DMS53 treated with DMSO at 0.1 percent for 48 hours (cell line): ENCODE measurements at regions not wholly inside any gene's neighbourhood (a gene's known extent, or its start where the extent isn't known, plus 50 kb on each side); places are given as distances from the start of the nearest gene placed in this dataset.
"Not testable (repeated sequence)": the region's sequence is repeated elsewhere in the genome, so short reads cannot be mapped to it uniquely, and the experiment has no call there.

ENCODE experiments used
- DNase-seq: peaks from one replicate; lab custom pipeline; 2025; ENCODE audit not compliant: unreplicated experiment; lab: John Stamatoyannopoulos, UW

DNA sequence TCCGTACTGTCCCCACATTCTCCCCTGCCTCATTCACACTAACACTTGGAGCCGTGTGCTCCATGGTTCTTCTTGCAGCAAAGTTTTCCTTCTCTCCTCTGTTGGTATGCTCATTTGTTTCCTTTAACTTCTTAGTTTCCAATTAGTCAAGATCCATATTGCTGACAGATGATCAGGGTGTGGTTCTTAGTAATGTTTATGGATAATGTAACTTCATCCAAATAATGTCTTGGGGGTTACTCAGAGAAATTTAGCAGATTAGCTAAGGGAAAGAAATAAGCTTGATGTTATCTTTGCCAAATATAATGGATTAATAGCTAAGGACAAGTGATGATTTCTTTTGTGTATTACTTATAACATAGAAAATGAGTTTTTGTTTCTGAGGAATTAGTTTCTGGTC lies 174.4 kb downstream of the NUFIP1 start:
- DNase-seq, result no peak

DNA sequence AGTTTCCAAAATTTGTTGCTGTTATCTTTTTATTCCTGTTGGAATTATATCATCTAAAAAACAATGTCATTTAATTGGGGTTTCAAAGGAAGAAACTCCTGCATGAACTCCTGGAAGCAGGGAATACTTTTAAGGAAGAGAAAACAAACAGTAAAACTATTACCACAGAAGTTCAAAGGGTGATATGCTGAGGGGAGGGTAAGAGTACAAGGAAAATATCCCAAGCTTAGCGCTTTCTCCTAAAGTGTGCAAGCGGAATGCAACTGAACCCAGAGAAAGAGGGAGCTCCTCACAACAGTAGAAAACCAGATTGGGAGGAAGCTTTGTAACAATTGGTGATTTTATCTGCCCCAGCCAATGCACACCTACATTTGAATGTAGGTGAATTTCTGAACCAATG lies 175.1 kb downstream of the NUFIP1 start:
- no peak for DNase-seq

DNA sequence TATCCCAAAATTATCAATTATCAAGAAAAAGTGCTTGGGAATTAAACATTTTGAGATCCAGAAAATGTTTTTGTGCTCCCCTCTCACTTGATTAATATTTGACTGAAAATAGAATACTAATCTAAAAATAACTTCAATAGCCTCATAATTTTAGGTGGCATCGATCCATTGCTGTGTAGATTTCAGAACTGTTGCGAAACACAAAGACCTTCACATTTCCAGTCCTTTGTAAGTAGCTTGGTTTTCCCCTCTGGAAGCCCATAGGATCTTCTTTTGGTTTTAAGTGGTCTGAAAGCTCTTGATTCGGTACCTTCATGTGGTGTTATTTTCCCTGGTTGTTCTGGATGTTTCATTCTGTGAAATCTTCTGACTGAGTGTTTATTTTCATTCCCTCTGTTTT lies 176.5 kb downstream of the NUFIP1 start:
- no peak for DNase-seq

DNA sequence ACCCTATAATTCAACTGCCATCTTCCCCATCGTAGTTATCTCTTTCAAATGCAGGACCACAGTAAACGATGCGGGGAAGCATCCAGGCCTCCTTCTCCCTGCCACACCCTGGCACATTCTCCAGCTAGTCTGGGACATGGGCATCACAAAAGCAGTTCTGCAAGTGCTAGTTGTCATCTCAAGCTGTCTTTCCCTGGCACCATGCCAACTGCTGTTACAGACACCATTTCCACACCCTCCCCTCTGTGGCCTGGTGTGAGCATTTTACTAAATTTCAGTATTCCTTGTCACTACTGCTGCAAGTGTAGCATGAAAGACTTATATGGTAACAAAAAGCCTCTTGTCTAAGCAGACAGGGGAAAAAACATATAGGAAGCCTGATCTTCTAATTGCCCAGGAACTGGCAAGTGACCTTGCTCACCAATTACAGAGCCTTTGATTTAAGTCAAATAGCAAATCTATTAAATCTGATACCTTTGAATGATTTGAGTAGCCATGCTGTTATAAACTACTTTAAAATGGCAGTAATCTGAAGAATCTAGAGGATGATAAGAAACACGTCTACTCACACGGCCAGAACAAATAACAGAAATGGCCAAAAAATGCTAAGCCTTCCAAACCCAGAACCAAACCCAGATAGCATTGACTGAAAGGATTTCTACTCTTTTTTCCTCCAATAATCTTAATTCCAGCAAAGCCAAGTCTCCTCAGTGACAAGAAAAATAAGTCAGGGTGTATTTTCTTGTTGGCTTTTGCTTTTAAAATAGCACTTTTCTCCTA lies 179.0 kb downstream of the NUFIP1 start:
- DNase-seq, result peak; percentile 26

DNA sequence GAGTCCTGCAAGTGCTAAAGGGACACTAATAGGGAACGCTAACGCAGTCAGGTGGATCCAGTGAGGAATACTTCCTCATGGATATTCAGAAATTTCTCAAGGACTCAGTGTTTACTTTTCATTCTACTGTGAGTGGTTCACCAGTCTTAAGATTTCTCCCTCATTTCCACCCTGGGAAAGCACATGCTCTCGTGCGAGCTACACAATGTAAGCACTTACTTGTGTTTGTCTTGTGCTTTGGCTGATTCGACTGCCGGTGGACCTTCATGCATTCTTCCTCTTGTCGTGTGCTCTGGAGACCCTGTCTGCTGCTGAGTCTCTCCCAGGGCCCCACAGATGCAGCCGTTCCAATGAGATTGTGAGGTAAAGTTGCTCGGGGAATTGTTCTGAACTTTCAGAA lies 180.1 kb downstream of the NUFIP1 start:
- no peak for DNase-seq

DNA sequence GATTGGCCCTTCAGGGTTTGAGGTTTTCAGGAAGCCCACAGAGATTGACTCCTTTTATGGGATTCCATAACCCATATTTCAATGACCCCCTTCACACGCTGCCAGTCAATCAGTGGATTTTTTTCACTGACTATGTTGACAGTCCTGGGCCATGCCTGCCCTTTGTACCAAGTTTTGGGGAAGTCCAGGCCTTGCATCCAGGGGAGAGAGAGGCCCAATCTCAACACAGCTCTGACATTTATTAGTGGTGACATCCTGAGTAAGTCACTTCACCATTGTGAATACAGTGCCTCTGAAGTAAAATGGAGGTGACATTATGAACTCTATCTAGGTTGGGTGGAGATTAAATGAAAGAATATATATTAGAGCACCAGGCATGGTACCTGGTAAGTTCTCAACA lies 181.1 kb downstream of the NUFIP1 start:
- DNase-seq, result no peak

DNA sequence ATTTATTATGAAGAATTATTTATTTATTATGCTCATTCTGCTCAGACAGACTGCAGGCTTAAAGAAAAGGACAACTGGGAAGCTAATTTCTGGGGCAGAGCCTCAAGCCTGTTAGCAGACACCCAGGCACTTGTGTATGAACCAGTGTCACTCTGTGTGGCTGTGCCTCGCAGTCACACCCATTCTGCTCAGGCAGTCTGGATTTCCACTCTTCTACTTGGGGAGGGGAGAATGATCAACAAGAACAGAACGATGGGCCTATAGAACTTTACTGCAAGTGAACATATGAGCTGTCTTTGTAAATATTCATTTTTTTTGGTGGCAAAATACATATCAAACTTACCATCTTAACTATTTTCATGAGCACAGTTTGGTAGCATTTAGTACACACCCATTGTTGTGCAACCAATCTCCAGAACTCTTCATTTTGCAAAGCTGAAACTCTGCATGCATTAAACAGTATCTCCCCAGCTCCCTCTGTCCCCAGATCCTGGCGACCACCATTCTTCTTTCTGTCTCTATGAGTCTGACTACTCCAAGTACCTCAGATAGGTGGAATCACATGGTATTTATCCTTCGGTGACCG lies 181.7 kb downstream of the NUFIP1 start:
- DNase-seq, result no peak

DNA sequence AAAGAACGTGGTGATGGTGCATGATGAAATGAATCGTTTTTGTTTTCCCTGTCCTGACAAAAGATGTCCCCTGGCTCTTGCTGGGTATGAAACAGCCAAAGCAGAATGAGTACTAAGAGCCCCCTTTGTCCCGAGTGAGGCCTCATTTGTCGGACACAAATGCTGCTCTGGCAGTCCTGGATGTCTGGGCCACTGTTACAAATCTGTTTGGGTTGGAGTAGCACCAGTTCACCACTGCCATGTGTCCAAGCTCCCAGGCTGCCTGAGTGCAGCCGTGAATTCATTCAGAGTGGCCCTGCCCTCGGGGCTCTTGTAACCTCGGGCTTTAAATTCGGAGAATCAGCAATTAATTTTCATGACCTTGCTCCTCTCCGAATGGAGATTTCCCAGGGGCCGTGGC lies 182.4 kb downstream of the NUFIP1 start:
- DNase-seq, result no peak

DNA sequence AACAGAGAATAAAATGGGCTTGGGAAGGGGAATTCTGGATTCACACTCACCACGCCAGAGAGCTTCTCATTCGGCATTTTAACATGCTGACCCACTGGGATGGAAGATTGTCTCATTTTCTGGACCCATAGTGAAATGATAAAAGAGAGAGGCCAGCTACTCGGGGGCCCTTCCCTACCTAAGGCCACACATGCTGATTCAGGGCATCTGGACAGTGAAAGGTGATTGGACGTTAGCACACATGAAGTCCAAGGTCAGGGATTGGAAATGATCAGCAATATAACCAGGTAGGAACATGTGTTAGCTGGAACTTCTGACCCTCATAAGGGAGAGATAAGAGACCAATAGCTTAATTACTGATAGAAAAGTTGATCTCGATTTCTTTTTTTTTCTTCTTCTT lies 183.7 kb downstream of the NUFIP1 start:
- DNase-seq, result no peak

DNA sequence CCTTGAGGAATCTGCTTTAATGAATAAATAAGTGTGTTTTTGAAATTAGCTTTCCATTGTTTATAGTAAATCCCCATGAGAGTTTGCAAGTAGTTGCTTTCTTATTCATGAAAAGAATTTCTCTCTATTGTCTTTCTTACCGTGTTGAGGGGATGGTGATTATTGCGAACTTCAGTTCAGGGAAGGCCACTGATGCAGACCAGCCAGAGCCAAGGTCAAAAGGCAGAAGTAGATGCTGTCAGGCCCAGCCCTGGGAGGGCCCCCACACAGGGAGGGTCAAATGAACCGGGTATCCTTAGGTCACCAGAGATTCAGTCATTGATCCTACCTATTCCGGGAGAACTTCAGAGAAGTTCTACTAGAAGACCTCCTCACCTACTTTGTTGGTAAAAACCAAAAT lies 185.9 kb downstream of the NUFIP1 start:
- DNase-seq, result no peak

DNA sequence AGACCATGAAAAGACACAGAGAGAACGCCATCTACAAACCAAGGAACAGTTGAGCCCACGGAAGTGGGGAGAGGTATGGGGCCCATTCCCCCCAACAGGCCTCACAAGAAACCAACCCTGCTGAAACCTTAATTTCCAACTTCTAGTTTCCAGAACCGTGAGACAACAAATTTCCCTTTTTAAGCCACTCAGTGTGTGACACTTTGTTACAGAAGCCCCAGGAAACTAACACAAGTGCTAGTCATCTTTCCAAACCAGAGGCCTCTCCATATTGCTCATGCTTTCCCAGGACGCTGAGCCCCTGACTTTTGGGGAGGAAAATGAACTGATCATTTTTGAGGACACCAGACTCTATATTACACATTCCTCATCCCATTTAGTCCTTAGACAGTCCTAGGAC lies 186.8 kb downstream of the NUFIP1 start:
- DNase-seq, result no peak

DNA sequence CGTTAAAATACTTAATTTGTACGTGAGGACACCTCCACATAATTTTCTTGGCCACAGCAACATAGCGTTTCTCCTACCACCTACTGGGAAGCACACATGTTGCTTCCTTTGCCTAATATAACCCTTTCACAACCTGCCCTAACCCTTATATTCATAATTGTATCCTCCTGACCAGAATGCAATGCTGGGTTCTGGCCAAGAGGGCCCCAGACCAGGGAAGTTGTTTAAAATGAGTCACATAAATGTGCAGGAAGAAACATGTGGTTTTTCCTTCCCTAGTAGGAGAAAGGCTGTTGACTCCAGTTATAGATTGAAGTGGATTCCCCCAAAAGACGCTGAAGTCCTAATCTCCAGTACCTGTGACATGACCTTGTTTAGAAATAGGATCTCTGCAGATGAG lies 187.3 kb downstream of the NUFIP1 start:
- DNase-seq, result no peak

DNA sequence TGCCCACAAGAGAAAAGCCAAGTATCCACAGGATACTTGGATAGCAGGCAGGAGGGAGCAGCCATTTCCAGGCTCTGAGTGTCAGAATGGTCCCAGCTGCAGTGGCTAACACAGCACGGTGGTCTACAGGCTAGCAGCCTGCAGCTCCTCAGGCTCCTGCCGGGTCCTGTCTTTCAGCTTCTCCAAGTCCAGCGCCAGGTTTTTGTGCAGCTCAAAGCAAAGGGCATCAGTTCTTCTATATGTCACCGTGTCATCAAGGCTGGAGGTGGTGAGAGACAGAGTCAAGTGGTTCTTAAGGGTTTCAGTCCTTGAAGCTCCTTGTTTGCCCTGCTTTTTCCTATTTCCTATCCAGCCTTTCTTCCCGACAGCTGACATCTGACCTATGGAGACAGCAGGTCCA lies 188.6 kb downstream of the NUFIP1 start:
- DNase-seq, result no peak

DNA sequence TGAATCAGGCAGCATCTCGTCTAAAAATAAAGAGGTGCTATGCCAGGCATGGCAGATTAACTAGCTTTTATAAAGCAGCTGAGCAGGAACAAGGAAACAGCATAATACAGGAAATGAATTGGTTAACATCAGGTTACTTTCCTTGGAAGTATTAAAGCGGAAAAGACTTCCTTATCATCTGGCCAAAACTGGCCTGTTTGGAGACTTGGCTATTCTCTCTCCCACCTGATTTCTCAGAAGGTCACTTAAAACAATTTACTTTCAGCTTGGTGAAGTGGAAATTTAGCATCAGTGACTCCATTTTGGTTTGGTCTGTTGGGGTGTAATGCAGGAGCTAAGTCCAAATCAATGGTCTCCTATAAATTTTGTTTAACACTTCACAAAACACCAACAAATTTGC lies 191.6 kb downstream of the NUFIP1 start:
- DNase-seq, result no peak

DNA sequence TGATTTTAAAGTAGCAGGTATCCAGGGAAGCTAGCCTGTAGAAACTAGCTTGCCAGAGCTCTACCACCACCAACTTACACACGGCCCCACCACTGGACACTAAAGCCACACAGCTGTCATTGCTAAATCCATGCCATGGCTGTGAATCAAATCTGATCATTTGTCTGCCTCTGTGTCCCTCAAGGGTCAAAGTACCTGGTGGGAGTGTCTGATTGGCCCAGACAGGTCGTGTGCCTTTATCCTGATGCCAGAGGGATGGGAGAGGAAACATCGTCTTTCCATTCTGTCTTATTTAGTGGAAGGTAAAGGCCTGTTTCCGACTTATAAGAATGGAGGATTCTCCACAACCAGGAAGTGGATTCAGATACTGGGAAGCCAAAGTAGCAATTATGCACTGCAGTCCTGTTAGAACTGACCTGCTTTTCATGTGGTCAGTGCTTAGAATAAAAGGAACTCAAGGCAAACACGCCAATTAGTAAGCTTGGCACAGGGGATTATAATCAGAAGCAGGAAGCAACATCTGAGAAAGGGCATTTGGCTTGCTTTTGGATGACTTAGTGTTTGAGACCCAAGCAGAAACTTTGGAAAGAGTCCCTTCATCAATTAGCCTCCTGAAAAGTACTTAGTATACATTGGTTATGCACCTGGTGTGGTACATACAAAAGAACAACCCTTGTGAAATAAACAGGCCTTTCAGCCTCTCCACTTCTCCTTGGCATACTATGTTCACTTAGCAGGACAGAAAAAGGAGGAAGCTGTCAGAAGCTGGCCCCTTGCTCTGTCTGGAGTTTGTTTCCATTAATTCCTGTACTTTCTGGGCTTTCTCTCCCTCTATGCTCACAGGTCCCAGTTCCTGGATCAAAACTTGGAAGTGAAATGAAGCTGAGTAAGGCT lies 192.4 kb downstream of the NUFIP1 start:
- no peak for DNase-seq

DNA sequence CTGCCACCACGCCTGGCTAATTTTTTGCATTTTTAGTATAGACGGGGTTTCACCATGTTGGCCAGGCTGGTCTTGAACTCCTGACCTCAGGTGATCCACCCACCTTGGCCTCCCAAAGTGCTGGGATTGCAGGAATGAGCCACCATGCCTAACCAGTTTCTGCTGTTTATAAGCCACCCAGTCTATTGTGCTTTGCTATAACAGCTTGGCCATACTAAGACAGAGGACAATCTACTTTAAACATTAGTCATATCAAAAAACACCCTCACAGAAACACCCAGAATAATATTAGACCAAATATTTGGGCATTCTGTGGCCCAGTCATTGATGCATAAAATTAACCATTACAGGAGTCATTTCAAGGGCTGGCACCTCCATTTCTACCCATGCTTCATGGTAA lies 193.2 kb downstream of the NUFIP1 start:
- not testable (repeated sequence) for DNase-seq

DNA sequence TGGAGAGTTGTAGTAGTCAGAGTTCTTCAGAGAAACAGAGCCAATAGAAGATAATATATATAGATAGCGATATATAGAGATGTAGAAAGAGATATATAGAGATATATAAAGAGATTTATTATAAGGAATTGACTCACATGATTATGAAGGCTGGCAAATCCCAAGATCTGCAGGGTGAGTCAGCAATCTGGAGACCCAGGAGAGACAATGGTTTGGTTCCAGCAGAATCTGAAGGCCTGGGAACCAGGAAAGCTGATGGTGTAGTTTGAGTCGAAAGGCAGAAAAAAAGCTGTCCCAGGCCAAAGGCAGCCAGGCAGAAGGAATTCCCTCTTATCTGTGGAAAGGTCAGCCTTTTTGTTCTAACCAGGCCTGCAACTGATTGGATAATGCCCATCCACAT lies 194.1 kb downstream of the NUFIP1 start:
- DNase-seq, result no peak

DNA sequence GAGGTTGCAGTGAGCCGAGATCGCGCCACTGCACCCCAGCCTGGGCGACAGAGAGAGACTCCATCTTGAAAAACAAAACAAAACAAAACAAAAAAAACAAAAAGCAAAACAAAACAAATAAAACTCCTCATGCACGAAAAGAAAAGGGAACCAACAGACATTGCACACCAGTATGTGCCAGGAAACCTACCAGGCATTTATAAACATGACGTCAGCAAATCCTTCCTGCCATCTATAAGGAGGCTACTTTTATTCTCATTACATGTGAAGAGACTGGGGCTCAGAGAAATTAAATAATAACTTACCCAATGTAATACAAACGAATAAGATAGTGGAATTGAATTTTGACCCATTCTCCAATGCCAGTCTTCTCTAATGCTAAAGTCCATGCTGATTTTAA lies 197.2 kb downstream of the NUFIP1 start:
- DNase-seq, result no peak

DNA sequence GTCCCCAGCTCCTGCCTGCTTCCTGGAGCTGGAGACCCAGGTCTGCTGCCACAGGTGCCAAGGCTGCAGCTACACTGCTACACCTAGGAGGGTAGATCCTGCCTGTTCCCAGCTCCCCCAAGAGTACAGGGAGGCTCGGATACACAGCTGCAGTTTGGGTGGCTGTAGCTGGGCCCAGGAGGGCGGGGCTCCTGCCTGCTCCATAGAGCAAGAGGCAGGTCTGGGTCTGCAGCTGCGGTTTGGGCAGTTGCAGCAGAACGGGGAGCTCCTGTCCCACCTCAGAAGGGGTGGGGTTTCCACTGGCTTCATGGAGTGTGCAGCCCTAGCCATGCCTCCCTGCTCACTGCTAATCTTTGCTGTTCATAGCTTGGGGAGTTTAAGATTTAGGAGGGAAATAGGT lies 199.0 kb downstream of the NUFIP1 start:
- DNase-seq, result no peak

DNA sequence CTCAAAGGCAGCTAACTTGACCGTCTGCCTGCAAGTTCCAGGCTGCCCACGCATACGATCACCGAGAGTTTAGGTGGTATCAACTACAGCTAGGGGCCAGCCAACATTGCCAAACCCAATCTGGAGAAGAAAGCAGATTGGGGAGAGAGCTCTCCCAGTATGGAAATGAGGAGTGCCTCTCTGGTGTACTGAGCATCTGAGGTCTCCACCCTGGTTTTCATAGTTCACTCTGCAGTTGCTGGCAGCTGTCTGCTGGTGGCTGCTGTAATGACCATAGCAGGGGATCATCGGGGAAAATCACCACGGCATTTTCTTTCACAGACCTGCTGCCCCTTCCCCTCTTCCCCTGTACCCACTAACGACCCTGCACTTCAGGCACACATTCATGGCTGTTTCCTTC lies 201.7 kb downstream of the NUFIP1 start:
- DNase-seq, result no peak

DNA sequence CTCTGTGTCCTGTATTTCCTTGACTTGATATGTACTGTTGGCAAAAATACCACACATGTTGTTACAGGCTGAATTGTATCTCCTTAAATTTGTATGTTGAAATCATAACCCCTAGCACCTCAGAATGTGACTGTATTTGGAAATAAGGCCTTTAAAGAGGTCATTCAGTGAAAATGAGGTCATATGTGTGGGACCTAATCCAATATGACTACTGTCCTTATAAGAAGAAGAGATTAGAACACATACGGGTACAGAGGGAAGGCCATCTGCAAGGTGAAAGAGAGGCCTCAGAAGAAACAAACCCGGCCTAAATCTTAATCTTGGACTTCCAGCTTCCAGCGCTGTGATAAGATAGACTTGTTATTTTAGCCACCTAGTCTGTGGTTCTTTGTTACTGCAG lies 202.5 kb downstream of the NUFIP1 start:
- DNase-seq, result no peak

DNA sequence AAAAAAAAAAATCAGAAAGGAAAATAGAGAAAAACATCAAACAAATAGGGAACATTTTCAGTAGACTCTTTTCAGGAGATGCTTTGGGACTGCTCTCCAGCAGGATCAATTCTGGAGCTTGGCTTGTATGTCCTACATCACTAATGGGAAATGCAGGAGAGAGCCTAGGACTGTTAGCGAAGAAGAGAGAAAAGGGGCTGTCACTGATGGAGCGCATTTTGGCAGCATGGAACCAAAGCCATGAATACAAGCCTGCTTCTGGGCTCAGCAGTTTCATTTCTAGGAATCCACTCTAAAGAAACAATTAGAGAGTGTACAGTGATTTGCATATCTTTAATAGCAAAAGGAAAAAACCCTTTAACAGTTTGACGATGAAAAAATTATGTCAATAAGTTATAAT lies 203.9 kb downstream of the NUFIP1 start:
- DNase-seq, result no peak
